ENCODE measurements at regions not wholly inside any gene's neighbourhood (a gene's known extent, or its start where the extent isn't known, plus 50 kb on each side); places are given as distances from the start of the nearest gene placed in this dataset.

DNA sequence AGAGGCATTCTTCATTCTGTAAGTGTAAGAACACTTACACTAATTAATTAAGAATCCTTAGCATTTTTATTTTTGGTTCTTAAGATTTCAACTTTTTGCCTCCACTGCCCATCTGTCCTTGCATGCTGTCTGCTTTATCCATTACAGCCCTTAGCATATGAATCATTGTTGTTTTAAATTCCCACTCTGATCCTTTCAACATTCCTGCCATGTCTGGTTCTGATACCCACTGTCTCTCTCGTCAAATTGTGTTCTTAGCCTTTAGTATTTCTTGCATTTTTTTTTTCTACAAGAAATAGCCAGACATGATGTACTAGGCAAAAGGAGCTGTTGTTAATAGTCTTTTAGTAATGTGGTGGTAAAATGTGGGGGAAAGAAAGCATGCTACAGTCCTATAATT, 1360.0 kb downstream of the TECRL start:
- DNase-seq (ENCODE audit: insufficient read length, low spot score) = no peak
- no peak for FAIRE-seq
- TF ChIP-seq SPI1 (IDR thresholded peaks at IDR 0.05; ENCODE audit: low read depth, low read length) (no peak), POU2F2 (IDR thresholded peaks at IDR 0.05; ENCODE audit: low read depth, low read length) (no peak), PAX5 (IDR thresholded peaks at IDR 0.05; ENCODE audit: insufficient read depth, low read length, severe bottlenecking) (no peak), POLR2A (IDR thresholded peaks at IDR 0.05; ENCODE audit: low read depth, low read length) (no peak), TAF1 (IDR thresholded peaks at IDR 0.05; ENCODE audit: low read depth, low read length) (no peak), POLR2AphosphoS5 (IDR thresholded peaks at IDR 0.05; ENCODE audit: low read depth, low read length) (no peak)

DNA sequence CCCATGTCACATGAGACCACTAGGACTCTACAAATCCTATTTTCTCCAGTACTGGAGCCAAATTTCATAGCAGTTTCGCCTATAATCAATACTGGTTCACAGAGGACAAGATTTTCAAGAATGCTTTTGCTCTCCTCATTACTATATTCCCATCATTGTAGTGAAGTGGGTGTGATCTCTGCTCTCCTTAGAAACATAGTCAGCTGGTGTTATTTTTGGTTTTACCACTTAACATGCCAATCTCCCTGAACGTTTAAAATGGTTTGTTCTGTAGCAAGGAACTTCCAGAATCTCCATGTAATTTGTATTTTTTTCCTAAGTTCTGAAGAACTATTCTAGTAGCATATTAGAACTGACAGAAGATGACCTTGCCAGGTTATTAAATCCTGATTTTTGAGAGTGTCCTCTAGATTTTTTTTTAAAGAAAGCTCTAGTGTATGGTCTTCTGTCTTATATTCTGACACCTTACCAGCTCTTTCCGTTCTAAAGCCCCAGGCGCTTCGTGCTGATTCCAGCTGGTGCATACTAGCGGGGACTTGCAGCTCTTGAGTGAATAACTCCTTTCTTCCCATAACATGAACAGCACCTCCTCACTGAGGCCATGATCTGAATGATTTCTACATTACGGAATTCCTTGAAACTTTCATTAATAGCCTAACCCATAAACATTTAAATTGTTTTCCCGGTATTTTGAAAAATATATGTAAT, 1372.9 kb downstream of the TECRL start:
- DNase-seq (ENCODE audit: insufficient read length, low spot score) = no peak
- TF ChIP-seq PAX5 (IDR thresholded peaks at IDR 0.05; ENCODE audit: insufficient read depth, low read length, severe bottlenecking) = no peak
- no peak for TF ChIP-seq POU2F2 (IDR thresholded peaks at IDR 0.05; ENCODE audit: low read depth, low read length)
- no peak for TF ChIP-seq SPI1 (IDR thresholded peaks at IDR 0.05; ENCODE audit: low read depth, low read length)
- no peak for TF ChIP-seq POLR2AphosphoS5 (IDR thresholded peaks at IDR 0.05; ENCODE audit: low read depth, low read length)
- no peak for TF ChIP-seq POLR2A (IDR thresholded peaks at IDR 0.05; ENCODE audit: low read depth, low read length)
- no peak for TF ChIP-seq TAF1 (IDR thresholded peaks at IDR 0.05; ENCODE audit: low read depth, low read length)
- no peak for FAIRE-seq

DNA sequence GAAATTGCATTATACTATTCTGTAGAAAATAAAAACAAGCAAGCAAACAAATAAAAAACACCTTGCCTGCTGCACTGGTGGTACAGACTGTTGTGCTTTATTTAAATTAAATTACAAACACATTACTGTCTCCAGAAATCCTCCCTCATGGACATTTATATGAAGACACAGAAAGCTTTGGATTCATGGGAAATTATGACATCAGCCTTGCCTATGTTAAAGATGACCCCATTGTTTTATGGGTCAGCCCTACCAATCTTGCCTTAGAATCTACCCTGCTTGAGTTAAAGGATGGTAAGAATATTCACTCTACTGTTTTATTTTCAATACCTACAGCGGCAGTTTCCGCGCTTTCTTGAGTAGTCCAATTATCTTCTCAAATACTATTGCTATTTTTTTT, 1379.9 kb downstream of the TECRL start:
- no peak for TF ChIP-seq PAX5 (IDR thresholded peaks at IDR 0.05; ENCODE audit: insufficient read depth, low read length, severe bottlenecking)
- DNase-seq (ENCODE audit: insufficient read length, low spot score) = no peak
- FAIRE-seq = no peak

DNA sequence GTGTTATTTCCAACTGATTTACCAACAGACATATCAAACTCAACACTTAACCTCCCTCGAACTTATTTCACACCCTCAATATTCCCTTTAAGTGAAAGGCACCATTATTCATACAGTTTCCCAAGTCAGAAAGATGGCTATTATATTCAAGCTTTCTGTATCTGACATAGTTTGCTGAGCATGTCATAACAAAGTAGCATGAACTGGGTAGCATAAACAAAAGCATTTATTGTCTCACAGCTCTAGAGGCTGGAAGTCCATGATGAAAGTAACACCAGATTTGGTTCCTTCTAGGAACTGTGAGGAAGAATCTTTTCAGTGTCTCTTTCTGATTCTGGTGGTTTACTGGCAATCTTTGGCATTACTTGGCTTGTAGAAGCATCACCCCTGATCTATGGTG, 1388.6 kb downstream of the TECRL start:
- DNase-seq (ENCODE audit: insufficient read length, low spot score) (no peak), FAIRE-seq (no peak)
- TF ChIP-seq POLR2A (IDR thresholded peaks at IDR 0.05; ENCODE audit: low read depth, low read length) = no peak
- TF ChIP-seq SPI1 (IDR thresholded peaks at IDR 0.05; ENCODE audit: low read depth, low read length) = no peak
- no peak for TF ChIP-seq PAX5 (IDR thresholded peaks at IDR 0.05; ENCODE audit: insufficient read depth, low read length, severe bottlenecking)
- TF ChIP-seq POU2F2 (IDR thresholded peaks at IDR 0.05; ENCODE audit: low read depth, low read length) = no peak
- no peak for TF ChIP-seq TAF1 (IDR thresholded peaks at IDR 0.05; ENCODE audit: low read depth, low read length)
- TF ChIP-seq POLR2AphosphoS5 (IDR thresholded peaks at IDR 0.05; ENCODE audit: low read depth, low read length) = no peak

DNA sequence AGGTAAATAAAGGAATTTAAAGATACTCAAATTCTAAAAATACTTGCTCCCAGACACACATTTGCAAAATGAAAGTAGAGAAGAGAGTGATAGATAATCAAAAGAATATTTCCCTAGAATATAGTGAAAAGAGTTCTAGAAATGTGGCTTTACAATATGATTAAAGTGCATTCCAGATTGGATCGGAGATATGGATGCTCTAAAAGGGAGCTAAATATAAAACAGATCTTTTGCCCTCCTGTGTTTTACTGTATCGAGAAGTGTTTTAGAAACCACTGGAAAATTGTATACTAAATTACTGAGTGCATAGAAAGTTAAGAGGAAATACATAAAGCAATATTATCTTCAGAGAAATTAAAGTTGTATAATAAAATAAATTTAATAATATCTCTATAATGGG, 1392.0 kb downstream of the TECRL start:
- DNase-seq (ENCODE audit: insufficient read length, low spot score) (no peak), FAIRE-seq (no peak)
- TF ChIP-seq TAF1 (IDR thresholded peaks at IDR 0.05; ENCODE audit: low read depth, low read length) (no peak), POLR2AphosphoS5 (IDR thresholded peaks at IDR 0.05; ENCODE audit: low read depth, low read length) (no peak), POU2F2 (IDR thresholded peaks at IDR 0.05; ENCODE audit: low read depth, low read length) (no peak), PAX5 (IDR thresholded peaks at IDR 0.05; ENCODE audit: insufficient read depth, low read length, severe bottlenecking) (no peak), POLR2A (IDR thresholded peaks at IDR 0.05; ENCODE audit: low read depth, low read length) (no peak), SPI1 (IDR thresholded peaks at IDR 0.05; ENCODE audit: low read depth, low read length) (no peak)

DNA sequence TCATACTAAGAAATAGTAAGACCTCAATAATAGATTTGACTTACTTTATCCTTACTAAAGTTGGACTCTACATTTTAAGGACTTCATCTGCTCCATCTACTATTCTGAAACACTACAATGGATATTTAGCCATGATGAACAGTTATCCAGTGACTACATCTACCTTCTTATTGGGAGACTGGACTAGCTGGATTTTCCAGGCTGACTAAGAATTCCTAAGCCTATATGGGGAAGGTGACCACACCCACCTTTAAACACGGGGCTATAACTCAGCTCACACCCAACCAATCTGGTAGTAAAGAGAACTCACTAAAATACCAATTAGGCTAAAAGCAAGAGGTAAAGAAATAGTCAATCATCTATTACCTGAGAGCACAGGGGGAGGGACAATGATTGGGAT, 1438.4 kb downstream of the TECRL start:
- TF ChIP-seq PAX5 (IDR thresholded peaks at IDR 0.05; ENCODE audit: insufficient read depth, low read length, severe bottlenecking) (no peak), POLR2AphosphoS5 (IDR thresholded peaks at IDR 0.05; ENCODE audit: low read depth, low read length) (no peak), POU2F2 (IDR thresholded peaks at IDR 0.05; ENCODE audit: low read depth, low read length) (no peak), SPI1 (IDR thresholded peaks at IDR 0.05; ENCODE audit: low read depth, low read length) (no peak), TAF1 (IDR thresholded peaks at IDR 0.05; ENCODE audit: low read depth, low read length) (no peak), POLR2A (IDR thresholded peaks at IDR 0.05; ENCODE audit: low read depth, low read length) (no peak)
- DNase-seq (ENCODE audit: insufficient read length, low spot score) (no peak), FAIRE-seq (no peak)

DNA sequence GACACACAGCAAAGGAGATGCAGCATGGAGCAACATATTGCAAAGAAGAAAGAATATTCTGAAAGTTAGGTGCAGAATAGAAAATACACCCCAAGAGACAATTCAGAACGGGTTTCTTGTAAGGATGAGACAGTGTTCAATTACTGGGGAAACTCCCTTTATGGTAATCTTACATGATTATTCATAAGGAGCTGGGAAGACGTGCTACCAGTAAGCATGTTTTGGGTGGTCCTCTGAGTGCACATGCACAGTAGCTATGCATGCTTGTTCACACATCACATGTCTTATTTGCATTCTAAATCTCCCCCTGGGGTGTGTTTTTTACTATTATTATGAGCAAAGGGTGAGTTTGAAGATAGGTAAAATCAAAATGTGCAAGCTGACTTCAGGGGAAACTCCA, 1448.8 kb downstream of the TECRL start:
- FAIRE-seq (no peak), DNase-seq (ENCODE audit: insufficient read length, low spot score) (no peak)
- TF ChIP-seq POLR2A (IDR thresholded peaks at IDR 0.05; ENCODE audit: low read depth, low read length) (no peak), TAF1 (IDR thresholded peaks at IDR 0.05; ENCODE audit: low read depth, low read length) (no peak), SPI1 (IDR thresholded peaks at IDR 0.05; ENCODE audit: low read depth, low read length) (no peak), POU2F2 (IDR thresholded peaks at IDR 0.05; ENCODE audit: low read depth, low read length) (no peak), PAX5 (IDR thresholded peaks at IDR 0.05; ENCODE audit: insufficient read depth, low read length, severe bottlenecking) (no peak)

DNA sequence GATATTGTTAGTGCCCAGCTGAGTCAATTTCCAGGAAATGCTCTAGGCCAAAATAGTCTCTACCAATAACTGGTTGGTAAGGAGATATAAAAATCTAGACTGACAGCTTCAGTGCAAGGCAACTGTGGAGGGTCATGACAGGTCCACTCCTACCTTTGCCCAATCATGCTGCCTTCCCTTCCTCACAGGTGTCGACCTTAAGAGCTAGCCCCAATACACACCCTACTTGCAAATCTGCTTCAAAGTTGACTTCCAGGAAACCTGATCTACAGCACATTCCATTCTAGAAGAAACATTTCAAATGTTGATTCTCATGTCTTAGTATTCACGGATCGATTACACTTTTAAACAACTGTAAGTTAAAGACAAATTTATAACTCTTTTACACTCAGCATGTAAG, 1455.5 kb downstream of the TECRL start:
- FAIRE-seq (no peak), DNase-seq (ENCODE audit: insufficient read length, low spot score) (no peak)
- TF ChIP-seq PAX5 (IDR thresholded peaks at IDR 0.05; ENCODE audit: insufficient read depth, low read length, severe bottlenecking) (no peak), POU2F2 (IDR thresholded peaks at IDR 0.05; ENCODE audit: low read depth, low read length) (no peak), SPI1 (IDR thresholded peaks at IDR 0.05; ENCODE audit: low read depth, low read length) (no peak), TAF1 (IDR thresholded peaks at IDR 0.05; ENCODE audit: low read depth, low read length) (no peak), POLR2A (IDR thresholded peaks at IDR 0.05; ENCODE audit: low read depth, low read length) (no peak), POLR2AphosphoS5 (IDR thresholded peaks at IDR 0.05; ENCODE audit: low read depth, low read length) (no peak)

DNA sequence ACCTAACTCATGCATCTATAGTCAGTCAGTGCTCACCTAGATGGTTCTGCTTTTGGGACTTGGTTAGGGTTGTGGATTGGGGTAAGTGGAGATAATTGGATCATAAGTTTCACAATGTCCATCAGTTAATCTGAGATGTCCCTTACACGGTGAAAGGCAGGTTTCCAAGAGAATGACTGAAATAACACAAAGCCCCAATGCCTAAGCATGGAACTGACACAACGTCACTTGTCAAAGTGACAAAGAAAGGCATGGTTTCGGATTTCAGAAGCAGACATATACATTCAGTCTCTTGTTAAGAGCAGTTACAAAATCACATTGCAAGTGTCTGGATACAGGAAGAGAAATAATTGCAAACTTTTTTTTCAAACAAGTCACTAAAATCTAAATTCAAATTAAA, 1456.9 kb downstream of the TECRL start:
- TF ChIP-seq PAX5 (IDR thresholded peaks at IDR 0.05; ENCODE audit: insufficient read depth, low read length, severe bottlenecking) (no peak), TAF1 (IDR thresholded peaks at IDR 0.05; ENCODE audit: low read depth, low read length) (no peak), POLR2AphosphoS5 (IDR thresholded peaks at IDR 0.05; ENCODE audit: low read depth, low read length) (no peak), SPI1 (IDR thresholded peaks at IDR 0.05; ENCODE audit: low read depth, low read length) (no peak), POLR2A (IDR thresholded peaks at IDR 0.05; ENCODE audit: low read depth, low read length) (no peak), POU2F2 (IDR thresholded peaks at IDR 0.05; ENCODE audit: low read depth, low read length) (no peak)
- no peak for FAIRE-seq
- no peak for DNase-seq (ENCODE audit: insufficient read length, low spot score)

DNA sequence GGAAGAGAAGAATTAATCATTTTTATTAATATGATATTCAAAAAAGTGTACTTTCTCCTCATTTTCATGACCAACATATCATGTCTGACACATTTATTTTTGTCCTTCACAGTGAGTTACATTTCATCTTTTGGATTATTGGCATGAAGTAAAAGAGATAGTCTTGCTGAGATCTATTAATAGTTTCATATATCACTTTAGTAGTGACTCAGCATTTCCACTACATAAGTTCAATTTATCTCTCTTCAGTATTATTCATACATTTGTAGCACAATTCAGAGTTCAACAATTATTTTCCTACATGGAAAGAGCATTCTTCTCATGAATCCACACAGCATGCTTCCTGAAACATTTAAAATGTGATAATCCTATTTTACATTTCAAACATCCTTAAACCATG, 1461.1 kb downstream of the TECRL start:
- no peak for TF ChIP-seq POU2F2 (IDR thresholded peaks at IDR 0.05; ENCODE audit: low read depth, low read length)
- FAIRE-seq = no peak
- DNase-seq (ENCODE audit: insufficient read length, low spot score) = no peak
